HG03060 (cell line): ENCODE measurements at regions not wholly inside any gene's neighbourhood (a gene's known extent, or its start where the extent isn't known, plus 50 kb on each side); places are given as distances from the start of the nearest gene placed in this dataset.
A peak's percentile ranks its signal among the peaks of the same experiment; 100 is the strongest.

Experiments used
- ATAC-seq: cut with Tn5 transposase; IDR thresholded peaks from one replicate; pipeline ENCODE4 v1.9.1; 2021; ENCODE audit warnings: low read depth, moderate number of reproducible peaks; ENCODE audit not compliant: unreplicated experiment

- no peak for ATAC-seq
Observed at GRCh38 chr3:137061186-137061585, 103.4 kb downstream of the IL20RB start.

- ATAC-seq = peak; percentile 88
Observed at GRCh38 chr3:137062250-137062649, 104.5 kb downstream of the IL20RB start.

GRCh38 chr3:137065381-137065780 lies 107.6 kb downstream of the IL20RB start:
- no peak for ATAC-seq

- no peak for ATAC-seq
Observed at GRCh38 chr3:137066092-137066491, 108.3 kb downstream of the IL20RB start.

- no peak for ATAC-seq
Observed at GRCh38 chr3:137071104-137071503, 113.3 kb downstream of the IL20RB start.

- ATAC-seq = no peak
Observed at GRCh38 chr3:137075020-137075419, 117.2 kb downstream of the IL20RB start.

- no peak for ATAC-seq
Observed at GRCh38 chr3:137078040-137078439, 120.3 kb downstream of the IL20RB start.

GRCh38 chr3:137079571-137079970 lies 121.8 kb downstream of the IL20RB start:
- no peak for ATAC-seq

- ATAC-seq = no peak
Observed at GRCh38 chr3:137081711-137082110, 123.9 kb downstream of the IL20RB start.

- no peak for ATAC-seq
Observed at GRCh38 chr3:137082763-137083162, 125.0 kb downstream of the IL20RB start.

GRCh38 chr3:137083332-137083731 lies 125.5 kb downstream of the IL20RB start:
- ATAC-seq = no peak

- no peak for ATAC-seq
Observed at GRCh38 chr3:137084586-137084985, 126.8 kb downstream of the IL20RB start.

- no peak for ATAC-seq
Observed at GRCh38 chr3:137097386-137097785, 139.6 kb downstream of the IL20RB start.

- ATAC-seq = no peak
Observed at GRCh38 chr3:137097852-137098251, 140.1 kb downstream of the IL20RB start.

- ATAC-seq = no peak
Observed at GRCh38 chr3:137099364-137100219, 141.8 kb downstream of the IL20RB start.

- no peak for ATAC-seq
Observed at GRCh38 chr3:137100326-137100725, 142.5 kb downstream of the IL20RB start.

GRCh38 chr3:137103739-137104138 lies 146.0 kb downstream of the IL20RB start:
- no peak for ATAC-seq

- ATAC-seq = no peak
Observed at GRCh38 chr3:137105277-137105977, 147.6 kb downstream of the IL20RB start.

GRCh38 chr3:137106612-137107240 lies 148.9 kb downstream of the IL20RB start:
- no peak for ATAC-seq

- ATAC-seq = no peak
Observed at GRCh38 chr3:137108699-137109440, 151.1 kb downstream of the IL20RB start.
